Heart left ventricle (tissue), 13 donors: ENCODE measurements at regions not wholly inside any gene's neighbourhood (a gene's known extent, or its start where the extent isn't known, plus 50 kb on each side); places are given as distances from the start of the nearest gene placed in this dataset.

Experiments
- CTCF ChIP-seq, 12 donors: fragments of 200-600 bp; sonication (generic) in 4 of 12; IDR thresholded peaks; one replicate each; pipeline versions ENCODE4 v1.5.0 to v1.8.0; 2018 to 2022; ENCODE audit warnings: antibody characterized with exemption in 12 of 12, mild to moderate bottlenecking in 5 of 12
- POLR2A ChIP-seq, 2 donors: fragments of 450-650 bp; IDR thresholded peaks; one replicate each; pipeline ENCODE4 v1.6.1; 2017; ENCODE audit warnings: antibody characterized with exemption in 2 of 2, mild to moderate bottlenecking in 2 of 2, moderate library complexity in 2 of 2
- donor health status: ischemic (EF 13 %, LVEDD 7.1; RV severe dilation, severe dysfunction).
- donor health status: DM: no; HTN: yes; CAD: no.
- donor health status: DM: no; HTN: no; CAD: no.
- donor health status: ischemic (EF 25% LVEDD 6.9; RV normal size, moderate dysfunction).
- donor health status: ischemic (EF 25% LVEDD 5.7; RV mildly dilated, moderate dysfunction).
- donor health status: ischemic (EF 35%, LVEDD 5.7; RV mildly dilated, moderate dysfunction).
- donor health status: nonischemic (EF 11% LVEDD 7.7; RV severe dilation, severe dysfunction).
- donor health status: DM: yes; HTN: yes; CAD: no.
- donor health status: PGD.
- donor health status: ischemic (EF 29% LVEDD 5.4; RV normal size, mild dysfunction).
- donor health status: nonischemic (EF 23%, LVEDD 6.1; RV moderate dilation, normal function).

GRCh38 chr3:14037211-14037610 is 87.5 kb downstream of the CHCHD4 start:
- TF ChIP-seq CTCF (IDR thresholded peaks at IDR 0.05): no peak
- no peak for TF ChIP-seq POLR2A (IDR thresholded peaks at IDR 0.05)
